Mesenchymal stem cell (in vitro differentiated cells and primary cell): ENCODE measurements at regions not wholly inside any gene's neighbourhood (a gene's known extent, or its start where the extent isn't known, plus 50 kb on each side); places are given as distances from the start of the nearest gene placed in this dataset.

Experiments
- DNase-seq: peaks from one replicate; pipeline ENCODE4 v3.0.0-alpha.2; 2013
- H2AFZ ChIP-seq: one replicate; pipeline ENCODE4 v1.6.1; 2013; ENCODE audit warnings: low read depth, mild to moderate bottlenecking, control low read depth, inconsistent platforms, low read length, moderate library complexity
- H2AK5ac ChIP-seq: 2 replicates; pipeline ENCODE4 v1.6.1; 2013; ENCODE audit warnings: low read length, moderate library complexity, mild to moderate bottlenecking, inconsistent platforms; ENCODE audit not compliant: severe bottlenecking
- H2BK120ac ChIP-seq: one replicate; pipeline ENCODE4 v1.6.1; 2013; ENCODE audit warnings: low read depth, mild to moderate bottlenecking, inconsistent platforms, low read length, moderate library complexity
- H2BK12ac ChIP-seq, 2 experiments: one replicate each; pipeline ENCODE4 v1.6.1; 2013; ENCODE audit warnings: inconsistent platforms in 2 of 2, low read length in 2 of 2, mild to moderate bottlenecking in 2 of 2, moderate library complexity in 2 of 2, control low read depth in 1 of 2
- H2BK15ac ChIP-seq: one replicate; pipeline ENCODE4 v1.6.1; 2013; ENCODE audit warnings: mild to moderate bottlenecking, low read depth, inconsistent platforms; ENCODE audit not compliant: poor library complexity, severe bottlenecking
- H2BK5ac ChIP-seq: 2 replicates; pipeline ENCODE4 v1.6.1; 2013; ENCODE audit warnings: low read depth, mild to moderate bottlenecking, low read length, control low read depth, inconsistent platforms; ENCODE audit not compliant: poor library complexity, severe bottlenecking
- H3K14ac ChIP-seq, 2 experiments: one replicate each; pipeline ENCODE4 v1.6.1; 2013; ENCODE audit warnings: inconsistent platforms in 2 of 2, low read length in 2 of 2, control low read depth in 1 of 2, mild to moderate bottlenecking in 1 of 2, moderate library complexity in 1 of 2
- H3K18ac ChIP-seq, 2 experiments: one replicate each; pipeline ENCODE4 v1.6.1; 2013; ENCODE audit warnings: inconsistent platforms in 2 of 2, low read length in 2 of 2, control low read depth in 1 of 2, low read depth in 1 of 2, mild to moderate bottlenecking in 1 of 2
- H3K23ac ChIP-seq, 2 experiments: one replicate each; pipeline ENCODE4 v1.6.1; 2013; ENCODE audit warnings: inconsistent platforms in 2 of 2, low read length in 2 of 2, mild to moderate bottlenecking in 2 of 2, moderate library complexity in 2 of 2, control low read depth in 1 of 2
- H3K27ac ChIP-seq: 2 replicates; pipeline ENCODE4 v1.5.1; 2013; ENCODE audit warnings: mild to moderate bottlenecking, moderate library complexity, low read length, control low read depth, inconsistent platforms; ENCODE audit not compliant: poor library complexity, severe bottlenecking
- H3K27me3 ChIP-seq, 2 experiments: 2 replicates each; pipeline versions ENCODE4 v1.6.1 to v1.7.0; 2013; ENCODE audit warnings: low read length in 2 of 2, mild to moderate bottlenecking in 2 of 2, moderate library complexity in 2 of 2, control low read depth in 1 of 2, inconsistent platforms in 1 of 2; ENCODE audit not compliant: control insufficient read depth in 1 of 2, insufficient read depth in 1 of 2
- H3K36me3 ChIP-seq, 2 experiments: 2 replicates each; pipeline versions ENCODE4 v1.6.1 to v1.7.0; 2013; ENCODE audit warnings: low read length in 2 of 2, control low read depth in 1 of 2, inconsistent platforms in 1 of 2, low read depth in 1 of 2, mild to moderate bottlenecking in 1 of 2; ENCODE audit not compliant: insufficient read depth in 2 of 2, control insufficient read depth in 1 of 2
- H3K4ac ChIP-seq, 2 experiments: one replicate each; pipeline ENCODE4 v1.6.1; 2013; ENCODE audit warnings: inconsistent platforms in 2 of 2, low read length in 2 of 2, mild to moderate bottlenecking in 2 of 2, moderate library complexity in 2 of 2, control low read depth in 1 of 2, low read depth in 1 of 2
- H3K4me1 ChIP-seq: 2 replicates; pipeline ENCODE4 v1.6.1; 2013; ENCODE audit warnings: low read depth, low read length, control low read depth; ENCODE audit not compliant: control insufficient read depth, insufficient read depth
- H3K4me2 ChIP-seq: 2 replicates; pipeline ENCODE4 v1.6.1; 2013; ENCODE audit warnings: low read length, mild to moderate bottlenecking, inconsistent platforms; ENCODE audit not compliant: poor library complexity, severe bottlenecking
- H3K4me3 ChIP-seq, 2 experiments: 2 replicates each; pipeline versions ENCODE4 v1.5.1 to v1.7.0; 2013; ENCODE audit warnings: low read length in 2 of 2, mild to moderate bottlenecking in 2 of 2, control low read depth in 1 of 2, low read depth in 1 of 2; ENCODE audit not compliant: insufficient read depth in 1 of 2
- H3K79me1 ChIP-seq: replicated peaks from 2 replicates; pipeline ENCODE4 v1.6.1; 2013; ENCODE audit warnings: mild to moderate bottlenecking, control low read depth, low read length, inconsistent platforms; ENCODE audit not compliant: poor library complexity, severe bottlenecking
- H3K9ac ChIP-seq: 2 replicates; pipeline ENCODE4 v1.7.0; 2013; ENCODE audit warnings: mild to moderate bottlenecking, low read length, moderate library complexity
- H3K9me3 ChIP-seq: 2 replicates; pipeline ENCODE4 v1.7.0; 2013; ENCODE audit warnings: mild to moderate bottlenecking, low read length; ENCODE audit not compliant: control insufficient read depth
- H4K8ac ChIP-seq: one replicate; pipeline ENCODE4 v1.6.1; 2013; ENCODE audit warnings: inconsistent platforms, mild to moderate bottlenecking, low read length, moderate library complexity
- H4K91ac ChIP-seq: one replicate; pipeline ENCODE4 v1.6.1; 2013; ENCODE audit warnings: mild to moderate bottlenecking, low read length, inconsistent platforms
- WGBS: methylation state at CpG from one replicate; pipeline ENCODE4 v1.1.7; 2013; ENCODE audit warnings: mixed read lengths; 5-methylcytosine and 5-hydroxymethylcytosine counted together

- Histone ChIP-seq H2BK120ac (no peak overlapping the region), H3K27me3 (no peaks in the 10 kb centered on the region), H3K23ac (no peak overlapping the region), H2BK5ac (no peak overlapping the region), H3K4me2 (no peak overlapping the region), H4K8ac (no peak overlapping the region), H3K14ac (no peak overlapping the region), H3K4me1 (no peaks in the 10 kb centered on the region), H3K18ac (no peak overlapping the region), H3K27ac (no peak overlapping the region), H3K36me3 (no peaks in the 10 kb centered on the region), H3K9ac (no peak overlapping the region), H3K4ac (no peak overlapping the region), H2BK12ac (no peak overlapping the region), H3K79me1 (no peaks in the 10 kb centered on the region), H4K91ac (no peak overlapping the region), H3K9me3 (no peaks in the 10 kb centered on the region), H2AK5ac (no peak overlapping the region), H2BK15ac (no peak overlapping the region), H3K4me3 (no peak overlapping the region), H2AFZ (no peak overlapping the region)
- no CpG with 5 or more reads among the region's 1 CpG for WGBS
- no peak for DNase-seq
Observed at GRCh38 chr13:50460358-50460757, 383.1 kb downstream of the DLEU7 start.

- no peak overlapping the region for H2AK5ac ChIP-seq
- H3K4me1 ChIP-seq = no peaks in the 10 kb centered on the region
- H3K36me3 ChIP-seq = no peaks in the 10 kb centered on the region
- H2AFZ ChIP-seq = no peak overlapping the region
- no peak overlapping the region for H3K4me3 ChIP-seq
- H3K9me3 ChIP-seq = no peaks in the 10 kb centered on the region
- no peak overlapping the region for H4K91ac ChIP-seq
- no peak overlapping the region for H2BK120ac ChIP-seq
- no peaks in the 10 kb centered on the region for H3K79me1 ChIP-seq
- no peak overlapping the region for H3K14ac ChIP-seq
- no peak overlapping the region for H2BK15ac ChIP-seq
- H4K8ac ChIP-seq = no peak overlapping the region
- no peak overlapping the region for H3K9ac ChIP-seq
- H2BK12ac ChIP-seq = no peak overlapping the region
- H3K4ac ChIP-seq = no peak overlapping the region
- no peak overlapping the region for H3K4me2 ChIP-seq
- peaks cover 0 to 1% of the 10 kb centered on the region in 2 experiments for H3K27me3 ChIP-seq
- whole genome bisulfite sequencing = 100% methylated on average over 2 of the region's 3 CpGs
- DNase-seq = no peak
- H2BK5ac ChIP-seq = no peak overlapping the region
- H3K23ac ChIP-seq = no peak overlapping the region
- H3K18ac ChIP-seq = no peak overlapping the region
- H3K27ac ChIP-seq = no peak overlapping the region
Observed at GRCh38 chr13:50461189-50461588, 382.3 kb downstream of the DLEU7 start.

- H3K18ac ChIP-seq = no peak overlapping the region
- H2BK15ac ChIP-seq = no peak overlapping the region
- WGBS = no CpG with 5 or more reads among the region's 3 CpGs
- H3K23ac ChIP-seq = no peak overlapping the region
- no peak for DNase-seq
- H2AFZ ChIP-seq = no peak overlapping the region
- H3K79me1 ChIP-seq = no peaks in the 10 kb centered on the region
- no peak overlapping the region for H3K27ac ChIP-seq
- H2BK120ac ChIP-seq = no peak overlapping the region
- no peak overlapping the region for H4K91ac ChIP-seq
- no peak overlapping the region for H3K4me3 ChIP-seq
- H3K36me3 ChIP-seq = no peaks in the 10 kb centered on the region
- no peak overlapping the region for H2BK5ac ChIP-seq
- no peaks in the 10 kb centered on the region for H3K4me1 ChIP-seq
- no peak overlapping the region for H3K14ac ChIP-seq
- no peak overlapping the region for H2BK12ac ChIP-seq
- no peaks in the 10 kb centered on the region for H3K9me3 ChIP-seq
- no peak overlapping the region for H3K4ac ChIP-seq
- H3K9ac ChIP-seq = no peak overlapping the region
- no peak overlapping the region for H2AK5ac ChIP-seq
- no peak overlapping the region for H3K4me2 ChIP-seq
- no peak overlapping the region for H4K8ac ChIP-seq
- H3K27me3 ChIP-seq = peaks cover 0 to 3% of the 10 kb centered on the region in 2 experiments
Observed at GRCh38 chr13:50463719-50464118, 379.8 kb downstream of the DLEU7 start.

DNA sequence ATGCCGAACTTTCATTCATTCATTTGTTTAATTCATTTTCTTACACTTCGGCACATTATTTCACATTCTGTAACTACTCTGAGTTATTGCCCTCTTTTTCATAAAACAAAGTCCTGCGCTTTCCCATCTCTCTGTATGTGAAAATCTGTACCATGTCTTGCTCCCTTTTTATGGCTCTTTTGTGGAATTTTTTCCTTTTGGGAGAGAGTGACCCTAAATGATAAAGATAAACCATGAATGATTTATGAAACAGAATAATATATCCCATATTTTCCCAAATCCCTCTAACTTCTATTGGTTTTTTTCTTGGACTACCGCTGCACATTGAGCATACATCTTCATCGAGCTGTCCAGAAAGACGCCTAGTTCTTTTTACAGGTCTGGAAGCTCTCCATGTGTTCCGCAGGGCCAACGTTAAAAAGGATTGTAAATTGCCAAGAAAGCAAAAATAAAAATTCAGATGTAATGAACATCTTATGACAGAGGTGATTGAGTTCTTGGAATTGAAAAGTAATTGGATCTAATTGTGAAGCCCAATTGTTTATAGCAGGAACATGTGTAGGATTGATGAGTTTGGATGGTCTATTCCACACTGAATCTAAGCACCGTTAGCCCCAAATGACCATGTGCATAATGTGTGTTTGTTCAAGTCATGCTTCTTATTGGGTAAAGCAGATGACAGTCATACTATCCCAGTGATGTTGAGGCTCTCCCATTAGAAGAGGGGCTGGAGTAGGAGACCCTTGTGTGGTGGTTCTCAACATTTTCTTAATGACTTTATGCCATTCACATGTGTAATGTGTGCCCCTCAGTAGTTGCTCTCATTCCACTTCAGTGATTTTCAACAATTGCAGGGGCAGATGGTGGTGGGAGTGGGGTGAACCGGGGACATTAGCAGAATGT, 378.9 kb downstream of the DLEU7 start:
- H2AFZ ChIP-seq = no peak overlapping the region
- no peaks in the 10 kb centered on the region for H3K36me3 ChIP-seq
- peaks cover 0 to 3% of the 10 kb centered on the region in 2 experiments for H3K27me3 ChIP-seq
- no peak overlapping the region for H3K14ac ChIP-seq
- H4K8ac ChIP-seq = no peak overlapping the region
- no peak overlapping the region for H4K91ac ChIP-seq
- 96% methylated on average over 9 of the region's 10 CpGs for WGBS
- H3K79me1 ChIP-seq = no peaks in the 10 kb centered on the region
- no peak overlapping the region for H2BK12ac ChIP-seq
- no peak overlapping the region for H2BK15ac ChIP-seq
- no peak overlapping the region for H2BK120ac ChIP-seq
- no peak overlapping the region for H3K4me2 ChIP-seq
- no peaks in the 10 kb centered on the region for H3K4me1 ChIP-seq
- H3K9ac ChIP-seq = no peak overlapping the region
- no peak for DNase-seq
- no peak overlapping the region for H3K18ac ChIP-seq
- H3K23ac ChIP-seq = no peak overlapping the region
- no peak overlapping the region for H2BK5ac ChIP-seq
- H2AK5ac ChIP-seq = no peak overlapping the region
- no peak overlapping the region for H3K4ac ChIP-seq
- H3K9me3 ChIP-seq = no peaks in the 10 kb centered on the region
- H3K4me3 ChIP-seq = no peak overlapping the region
- no peak overlapping the region for H3K27ac ChIP-seq
